Left hindlimb (tissue), 1 donor: ENCODE measurements at regions not wholly inside any gene's neighbourhood (a gene's known extent, or its start where the extent isn't known, plus 50 kb on each side); places are given as distances from the start of the nearest gene placed in this dataset.

ENCODE experiments used
- DNase-seq: peaks from one replicate; pipeline ENCODE4 v3.0.0-alpha.2; 2018

DNA sequence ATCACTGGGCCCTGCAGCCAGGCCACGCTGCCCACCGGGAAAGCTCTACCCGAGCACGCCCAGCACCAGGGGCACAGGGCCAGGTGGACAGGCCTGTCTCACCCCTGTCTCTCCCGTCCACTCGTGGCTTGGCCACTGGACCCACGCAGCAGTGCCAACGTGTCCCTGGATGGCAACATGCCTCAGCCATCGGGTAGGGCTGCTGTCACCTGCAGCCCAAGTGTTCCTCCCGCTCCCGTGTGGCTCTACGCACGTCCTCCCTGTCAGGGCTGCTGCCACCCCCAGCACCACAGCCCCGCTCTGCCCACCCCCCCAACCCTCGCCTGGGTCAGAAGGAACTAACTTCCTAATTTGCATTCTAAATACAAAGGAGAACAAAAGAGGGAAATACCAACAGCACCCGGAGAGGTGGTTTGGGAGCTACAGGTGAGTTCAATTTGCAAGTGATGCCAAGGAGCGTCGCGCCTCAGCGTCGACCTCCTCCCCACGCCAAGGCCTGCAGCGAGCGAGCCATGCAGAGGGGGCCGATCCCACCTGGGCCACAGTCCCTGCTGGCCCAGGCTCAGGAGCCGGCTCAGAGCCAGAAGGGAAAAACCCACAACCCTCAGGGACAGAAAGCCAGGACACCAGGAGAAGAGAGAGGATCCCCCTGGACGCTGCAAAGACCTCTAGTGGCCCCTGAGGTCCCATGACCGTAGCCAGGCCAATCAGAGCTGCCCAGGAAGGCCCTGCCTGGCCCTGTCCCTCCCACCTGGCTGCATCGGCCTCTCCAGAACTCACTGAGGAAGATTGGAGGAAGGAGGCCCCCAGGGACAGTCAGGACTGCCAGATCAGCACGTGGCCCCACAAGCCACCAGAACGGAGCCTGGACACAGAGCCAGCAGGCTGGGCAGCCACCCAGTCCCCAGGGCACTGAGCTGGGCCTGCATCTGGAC is 128.4 kb upstream of the SPACA7 start:
- DNase-seq = no peak

GRCh38 chr13:112248406-112248760 is 127.8 kb upstream of the SPACA7 start:
- no peak for DNase-seq

DNA sequence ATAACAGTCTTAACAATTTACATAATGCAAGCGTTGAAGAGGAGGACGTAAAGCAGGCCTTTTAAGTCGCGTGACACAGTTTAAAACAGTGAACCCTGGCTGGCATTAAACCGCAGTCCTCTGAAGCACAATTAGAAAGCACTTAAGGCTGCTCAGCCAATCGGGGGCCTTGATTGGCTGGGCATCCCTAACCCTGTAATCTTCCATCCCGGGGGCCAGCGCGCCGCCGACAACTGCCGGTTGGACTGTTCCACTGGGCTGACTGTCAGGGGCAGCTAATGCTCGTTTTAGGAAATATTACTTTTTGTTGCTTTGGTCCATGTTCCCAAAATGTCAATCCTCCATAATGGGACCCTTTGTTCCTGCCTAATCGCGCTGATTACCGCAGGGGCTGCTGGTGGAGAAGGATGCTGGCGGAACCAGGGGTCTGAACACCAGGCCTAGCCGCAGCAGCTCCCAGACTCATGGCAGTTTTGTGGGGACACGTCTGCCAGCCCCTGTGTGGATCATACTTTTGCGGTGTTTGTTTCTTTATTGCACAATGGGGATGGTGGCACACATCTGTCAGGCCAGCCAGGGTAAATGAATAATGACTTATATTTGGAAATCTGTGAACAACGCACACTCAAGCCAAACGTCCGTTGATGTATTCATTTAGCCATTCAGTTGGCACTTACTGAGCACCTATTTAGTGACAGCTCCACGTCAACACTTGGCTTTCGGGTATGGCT is 127.1 kb upstream of the SPACA7 start:
- peak; percentile 46 for DNase-seq

- no peak for DNase-seq
Observed at GRCh38 chr13:112249644-112250610, 126.2 kb upstream of the SPACA7 start.

DNA sequence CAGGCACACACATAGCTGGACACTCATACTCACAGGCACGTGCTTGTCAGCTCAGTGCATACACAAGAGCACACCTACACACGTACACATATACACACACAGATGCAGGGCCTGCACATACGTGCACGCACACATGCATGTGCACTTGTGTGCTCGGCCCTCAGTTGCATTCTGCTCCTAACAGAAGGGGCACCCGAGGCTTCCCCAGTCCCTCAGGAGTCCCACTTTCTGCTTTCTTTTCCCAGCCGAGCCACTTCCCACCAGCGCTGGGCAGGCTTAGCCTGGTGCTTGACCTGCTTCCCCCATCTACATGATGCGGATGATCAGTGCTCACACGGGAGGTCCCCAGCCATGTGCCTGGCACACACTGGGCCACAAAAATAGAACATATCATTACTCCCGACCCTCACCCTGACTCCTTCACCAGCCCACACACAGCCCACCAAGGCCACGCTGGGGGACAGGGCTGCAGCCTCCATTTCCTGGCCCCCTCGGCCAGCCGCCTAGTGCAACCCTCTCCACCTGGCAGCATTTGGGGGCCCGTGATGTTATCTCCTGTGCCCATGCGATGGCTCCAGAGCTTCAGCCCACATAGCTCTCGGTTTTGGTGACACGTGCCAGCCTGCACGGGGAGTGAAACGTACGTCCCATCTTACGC is 125.2 kb upstream of the SPACA7 start:
- DNase-seq = no peak

GRCh38 chr13:112251930-112252585 is 124.1 kb upstream of the SPACA7 start:
- DNase-seq = no peak

DNA sequence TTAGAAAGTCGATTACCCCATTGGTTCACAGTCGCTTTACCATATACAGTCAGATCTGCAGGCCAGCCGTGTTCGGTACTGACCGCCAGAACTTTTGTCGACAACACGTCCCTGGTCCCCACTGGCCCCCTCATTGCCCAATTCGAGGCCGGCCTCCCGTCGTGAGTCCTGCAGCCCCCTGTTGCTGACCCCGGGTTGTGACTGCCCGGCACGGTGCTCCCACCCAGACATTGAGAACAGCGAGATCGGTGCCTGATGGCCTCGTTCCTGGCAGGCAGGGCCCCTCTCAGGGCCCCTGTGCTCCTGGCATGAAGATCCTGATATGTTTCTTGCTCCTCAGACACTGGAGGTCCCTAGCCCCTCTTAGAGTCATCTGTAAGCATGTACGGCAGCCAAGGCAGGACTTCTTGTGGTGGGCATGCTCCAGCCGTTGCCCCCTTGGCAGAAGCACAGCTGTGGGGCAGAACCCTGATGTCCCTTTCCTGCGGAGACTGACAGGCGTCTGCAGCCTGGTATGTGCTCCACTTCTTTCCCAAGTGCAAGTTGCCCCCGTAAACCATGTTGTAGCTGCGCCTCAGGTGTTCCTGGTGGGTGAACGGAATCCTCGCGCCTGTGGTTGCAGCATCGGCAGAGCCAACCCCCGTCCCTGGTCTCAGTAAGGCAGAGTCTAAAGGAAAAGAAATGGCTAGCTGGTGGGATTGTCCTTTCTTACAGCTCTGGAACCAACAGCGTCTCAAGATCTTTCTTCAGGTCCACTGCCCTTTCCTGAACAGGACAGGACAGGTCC is 123.2 kb upstream of the SPACA7 start:
- DNase-seq = no peak

GRCh38 chr13:112253631-112254030 is 122.5 kb upstream of the SPACA7 start:
- DNase-seq = no peak

- DNase-seq = no peak
Observed at GRCh38 chr13:112254061-112254818, 121.9 kb upstream of the SPACA7 start.

DNA sequence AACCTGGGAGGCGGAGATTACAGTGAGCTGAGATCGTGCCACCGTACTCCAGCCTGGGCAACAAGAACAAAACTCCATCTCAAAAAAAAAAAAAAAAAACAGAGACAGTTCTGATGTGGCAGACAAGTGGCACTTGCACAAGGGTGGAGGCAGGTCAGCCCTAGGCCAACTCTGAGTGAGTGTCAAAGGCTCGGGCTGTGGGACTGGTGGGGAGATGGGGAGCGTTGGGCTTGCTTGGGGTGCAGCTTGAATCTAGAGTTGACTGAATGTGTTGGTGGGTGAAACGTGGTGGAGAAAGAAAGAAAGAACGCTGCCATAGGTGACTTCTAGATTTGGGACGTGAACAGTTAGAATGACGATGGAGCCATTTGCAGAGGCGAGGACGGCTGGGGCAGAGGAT is 121.3 kb upstream of the SPACA7 start:
- no peak for DNase-seq

DNA sequence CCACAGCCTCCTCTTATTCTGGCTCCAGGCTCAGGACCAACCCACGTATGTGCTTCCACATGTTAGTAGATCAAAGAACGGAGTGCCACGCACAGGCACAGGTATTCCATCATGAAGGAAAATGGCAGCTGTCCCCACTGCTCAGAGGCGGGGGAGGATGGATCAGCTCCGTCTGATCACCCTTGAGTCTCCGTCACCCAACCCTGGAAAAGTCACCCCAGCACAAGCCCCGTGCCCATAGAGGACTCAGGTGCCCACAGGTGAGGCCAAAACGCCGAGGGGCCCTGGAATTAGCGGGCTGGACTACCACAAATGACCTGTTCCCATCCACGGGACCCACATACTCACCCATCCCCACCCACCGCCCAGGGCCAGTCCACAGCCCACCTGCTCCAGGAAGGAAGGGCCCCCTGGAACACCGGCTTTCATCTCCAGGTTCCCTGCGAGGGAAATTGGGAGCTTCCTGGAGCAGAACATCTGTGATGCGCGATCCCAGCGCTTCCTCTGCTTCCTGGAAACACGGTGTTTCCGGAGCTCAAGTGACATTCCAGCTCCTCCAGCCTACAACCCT is 120.5 kb upstream of the SPACA7 start:
- DNase-seq = no peak

DNA sequence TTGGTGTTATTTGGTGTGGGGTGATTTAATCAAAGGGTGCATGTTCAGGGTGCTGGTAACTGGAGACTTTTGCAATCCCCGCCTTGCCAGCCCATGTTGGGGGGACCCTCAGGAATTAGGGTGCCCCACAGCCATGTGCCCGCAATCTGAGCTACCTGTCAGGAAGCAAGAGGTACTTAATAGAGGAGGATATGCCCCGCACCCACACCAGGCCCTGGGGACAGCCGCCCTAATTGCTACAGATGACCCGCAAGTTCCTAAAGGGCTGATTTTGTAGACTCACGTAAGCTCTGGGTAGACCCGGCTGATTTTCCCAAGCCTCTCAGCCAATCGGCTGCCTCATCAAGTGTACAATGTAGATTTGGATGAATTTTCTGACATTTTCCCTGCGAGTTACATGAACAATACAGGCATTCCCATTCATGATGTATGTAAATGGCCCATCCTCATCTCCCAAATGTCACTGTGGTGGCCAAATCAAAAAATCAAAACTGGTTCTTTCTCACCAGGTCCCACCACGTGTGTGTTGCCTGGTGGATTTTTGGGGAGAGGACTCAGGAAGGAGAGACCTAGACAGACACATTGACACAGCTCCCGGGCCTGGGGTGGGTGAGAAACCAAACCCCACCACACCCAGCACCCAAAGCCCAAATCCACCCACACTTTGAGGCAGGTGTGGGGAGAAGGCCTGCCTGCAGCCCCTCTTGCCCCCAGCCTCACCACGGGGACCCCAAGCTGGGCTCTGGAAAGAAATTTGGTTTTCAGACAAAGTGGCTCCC is 119.2 kb upstream of the SPACA7 start:
- DNase-seq = no peak

- no peak for DNase-seq
Observed at GRCh38 chr13:112259511-112259910, 116.6 kb upstream of the SPACA7 start.

DNA sequence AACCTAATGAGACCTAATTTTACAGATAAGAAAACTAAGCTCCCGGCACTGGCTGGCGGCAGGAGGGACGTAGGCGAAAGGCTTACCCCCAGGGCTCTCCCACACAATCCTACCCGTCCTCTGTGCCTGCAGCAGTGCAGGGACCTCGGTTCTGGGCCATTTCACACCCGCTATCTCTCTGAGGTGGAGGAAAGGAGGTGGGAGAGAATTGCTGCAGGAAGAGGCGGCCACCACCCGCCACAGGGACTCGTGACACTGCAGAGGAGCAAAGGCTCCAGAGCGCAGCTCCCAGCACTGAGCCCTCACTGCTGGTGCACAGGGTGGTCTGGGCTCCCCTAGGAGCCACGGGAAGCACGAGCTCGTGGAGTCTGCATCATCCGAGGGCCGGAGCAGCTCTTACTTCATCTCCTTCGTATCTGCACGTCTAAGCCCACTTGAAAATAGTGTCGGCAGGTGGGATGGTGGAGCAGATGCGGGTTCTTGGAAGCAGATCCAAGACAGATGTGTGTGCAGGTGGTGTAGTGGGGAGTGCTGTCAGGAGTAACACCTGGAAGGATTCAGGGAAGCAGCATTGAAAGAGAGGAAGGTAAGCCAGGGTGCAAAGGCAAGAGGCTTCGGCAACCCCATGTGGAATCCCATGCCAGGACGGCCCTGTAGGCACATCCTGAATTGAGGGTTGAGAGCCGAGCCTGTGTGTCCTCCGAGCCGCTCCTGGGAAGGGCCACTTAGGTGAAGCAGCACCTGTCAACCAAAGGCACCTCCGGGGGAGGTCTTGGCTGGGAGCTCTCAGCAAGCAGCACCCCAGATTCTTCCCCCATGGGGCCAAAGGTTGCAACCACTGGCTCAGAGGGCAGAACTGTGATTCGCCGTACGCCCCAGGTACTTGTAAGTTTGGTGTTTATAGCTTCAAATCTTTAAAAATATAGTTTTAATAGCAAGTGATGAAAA is 115.8 kb upstream of the SPACA7 start:
- no peak for DNase-seq

DNA sequence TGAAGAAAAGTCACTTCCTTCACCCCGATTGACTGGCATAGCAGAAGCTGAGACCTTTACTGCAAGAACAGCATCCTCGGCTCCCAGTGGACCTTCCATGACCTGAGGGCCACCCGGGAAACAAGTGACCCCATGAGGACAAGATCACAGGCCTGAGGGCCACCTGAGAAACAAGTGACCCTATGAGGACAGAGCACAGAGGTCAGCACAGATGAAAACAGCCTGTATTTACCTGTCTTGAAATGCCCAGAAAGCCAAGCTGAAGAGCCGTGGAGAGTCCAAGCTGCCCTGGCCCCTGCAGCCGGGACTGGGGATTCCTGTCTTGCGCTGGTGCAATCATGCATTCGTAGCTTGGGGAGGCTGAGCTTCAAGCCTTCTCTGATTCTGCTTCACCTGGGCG is 114.2 kb upstream of the SPACA7 start:
- DNase-seq = no peak

GRCh38 chr13:112263152-112263551 is 113.0 kb upstream of the SPACA7 start:
- DNase-seq = no peak

GRCh38 chr13:112267660-112268059 is 108.5 kb upstream of the SPACA7 start:
- no peak for DNase-seq

GRCh38 chr13:112270951-112271350 is 105.2 kb upstream of the SPACA7 start:
- DNase-seq = no peak
